Ishikawa (cell line): ENCODE measurements at regions not wholly inside any gene's neighbourhood (a gene's known extent, or its start where the extent isn't known, plus 50 kb on each side); places are given as distances from the start of the nearest gene placed in this dataset.

ENCODE experiments used
- CEBPB ChIP-seq: IDR thresholded peaks from 2 replicates; pipeline ENCODE4 v1.6.1; 2012
- CREB1 ChIP-seq: IDR thresholded peaks from 2 replicates; pipeline ENCODE4 v1.6.1; 2012; ENCODE audit warnings: low read depth
- EGR1 ChIP-seq: IDR thresholded peaks from 2 replicates; pipeline ENCODE4 v1.6.1; 2012
- EP300 ChIP-seq: IDR thresholded peaks from 2 replicates; pipeline ENCODE4 v1.6.1; 2012; ENCODE audit warnings: borderline replicate concordance
- FOXM1 ChIP-seq: IDR thresholded peaks from 2 replicates; pipeline ENCODE4 v1.6.1; 2012; ENCODE audit warnings: low read depth, borderline replicate concordance
- NFIC ChIP-seq: IDR thresholded peaks from 2 replicates; pipeline ENCODE4 v1.6.1; 2012
- RAD21 ChIP-seq: IDR thresholded peaks from 2 replicates; pipeline ENCODE4 v1.6.1; 2012; ENCODE audit warnings: low read depth
- TAF1 ChIP-seq: IDR thresholded peaks from 2 replicates; pipeline ENCODE4 v1.6.1; 2012; ENCODE audit warnings: low read depth, mild to moderate bottlenecking
- TCF12 ChIP-seq: IDR thresholded peaks from 2 replicates; pipeline ENCODE4 v1.6.1; 2012; ENCODE audit warnings: low read depth
- TEAD4 ChIP-seq: IDR thresholded peaks from 2 replicates; pipeline ENCODE4 v1.6.1; 2012
- YY1 ChIP-seq: IDR thresholded peaks from 2 replicates; pipeline ENCODE4 v1.6.1; 2012; ENCODE audit warnings: low read depth
- ZBTB7A ChIP-seq: IDR thresholded peaks from 2 replicates; pipeline ENCODE4 v1.6.1; 2012; ENCODE audit warnings: low read depth
- TF ChIP-seq, protein P1 (sequence below): IDR thresholded peaks from 2 replicates; pipeline ENCODE4 v1.6.1; 2012
- TF ChIP-seq, protein P2 (sequence below): IDR thresholded peaks from 2 replicates; pipeline ENCODE4 v1.6.1; 2012
- TF ChIP-seq, protein P3 (sequence below): IDR thresholded peaks from 2 replicates; pipeline ENCODE4 v1.6.1; 2012; ENCODE audit warnings: low read depth, mild to moderate bottlenecking

DNA sequence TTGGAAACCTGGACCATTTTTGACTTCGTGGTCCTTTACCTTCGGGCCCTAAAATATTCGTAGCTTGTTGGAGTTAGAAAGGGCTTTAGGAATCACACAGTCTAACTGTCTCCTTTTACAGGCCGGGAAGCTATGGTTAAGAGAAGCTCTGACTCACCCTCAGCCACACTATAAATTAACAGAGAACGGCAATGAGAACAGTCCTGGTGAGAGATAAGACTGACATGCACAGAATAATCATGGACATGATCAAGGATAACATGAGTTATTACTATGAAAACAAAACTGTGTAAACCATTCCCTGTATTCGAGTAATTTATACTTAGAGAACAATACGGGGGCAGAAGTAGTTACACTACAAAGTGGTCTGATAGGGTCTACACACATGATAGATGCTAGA is 162.5 kb upstream of the MALRD1 start:
- TF ChIP-seq EGR1 (no peak), NFIC (no peak), ZBTB7A (no peak), CREB1 (no peak), YY1 (no peak), TAF1 (no peak), TEAD4 (no peak)
- TF ChIP-seq, protein P1, sequence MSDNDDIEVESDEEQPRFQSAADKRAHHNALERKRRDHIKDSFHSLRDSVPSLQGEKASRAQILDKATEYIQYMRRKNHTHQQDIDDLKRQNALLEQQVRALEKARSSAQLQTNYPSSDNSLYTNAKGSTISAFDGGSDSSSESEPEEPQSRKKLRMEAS: no peak
- TF ChIP-seq, protein P2, sequence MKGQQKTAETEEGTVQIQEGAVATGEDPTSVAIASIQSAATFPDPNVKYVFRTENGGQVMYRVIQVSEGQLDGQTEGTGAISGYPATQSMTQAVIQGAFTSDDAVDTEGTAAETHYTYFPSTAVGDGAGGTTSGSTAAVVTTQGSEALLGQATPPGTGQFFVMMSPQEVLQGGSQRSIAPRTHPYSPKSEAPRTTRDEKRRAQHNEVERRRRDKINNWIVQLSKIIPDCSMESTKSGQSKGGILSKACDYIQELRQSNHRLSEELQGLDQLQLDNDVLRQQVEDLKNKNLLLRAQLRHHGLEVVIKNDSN: no peak

DNA sequence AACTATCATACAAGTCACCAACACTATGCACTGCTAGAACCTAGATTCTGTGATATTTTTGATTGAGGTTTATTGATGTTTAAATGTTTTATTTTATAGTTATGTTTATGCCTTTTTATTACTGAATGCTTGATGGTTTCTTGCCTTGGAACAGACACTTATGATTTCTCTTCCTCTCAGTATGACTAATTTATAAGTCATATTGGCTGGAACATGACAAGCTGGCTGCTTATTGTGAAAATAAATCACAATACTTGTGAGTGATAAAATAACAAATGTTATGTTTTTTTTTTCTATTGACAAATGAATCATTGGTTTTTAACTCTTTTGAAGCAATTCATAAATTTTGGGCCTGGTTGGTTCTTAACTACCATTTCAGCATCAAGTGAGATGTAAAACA is 142.0 kb upstream of the MALRD1 start:
- no peak for TF ChIP-seq CREB1
- TF ChIP-seq EP300: no peak
- no peak for TF ChIP-seq FOXM1

DNA sequence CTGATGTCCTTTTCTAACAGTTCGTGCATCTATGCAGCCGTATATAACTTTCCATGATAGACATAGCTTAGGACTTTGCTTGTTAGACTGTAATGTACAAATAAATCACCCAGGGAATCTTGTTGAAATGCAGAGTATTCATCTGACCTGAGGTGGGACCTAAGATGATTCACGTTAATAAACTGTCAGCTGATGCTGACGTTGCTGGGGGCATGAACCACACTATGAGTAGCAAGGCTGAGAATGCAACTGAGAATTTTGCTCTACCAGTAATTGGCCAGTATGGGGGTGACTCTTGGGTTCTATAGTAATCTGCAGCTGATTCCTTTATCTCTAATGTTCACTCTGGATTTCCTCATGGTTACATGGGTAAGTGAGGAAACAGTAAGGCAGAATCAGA is 130.1 kb upstream of the MALRD1 start:
- TF ChIP-seq CREB1 (no peak), RAD21 (no peak), TCF12 (no peak)
- TF ChIP-seq, protein P2: no peak

DNA sequence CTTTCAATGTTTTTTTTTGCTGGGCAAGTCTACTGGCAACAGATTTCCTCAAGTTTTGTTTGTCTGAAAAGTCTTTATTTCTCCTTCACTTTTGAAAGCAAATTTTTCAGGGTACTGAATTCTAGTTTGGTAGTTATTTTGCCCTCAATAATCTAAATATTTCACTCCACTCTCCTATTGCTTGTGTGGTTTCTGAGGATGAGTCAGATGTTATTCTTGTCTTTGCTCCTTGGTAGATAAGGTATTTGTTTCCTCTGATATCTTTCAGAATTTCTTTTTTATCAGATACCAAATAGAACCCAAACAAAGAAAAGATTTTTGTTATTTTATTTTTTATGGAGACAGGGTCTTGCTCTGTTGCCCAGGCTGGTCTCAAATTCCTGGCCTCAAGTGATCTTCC is 99.2 kb upstream of the MALRD1 start:
- TF ChIP-seq, protein P1: no peak
- TF ChIP-seq YY1: no peak
- TF ChIP-seq TCF12: no peak
- TF ChIP-seq ZBTB7A: no peak
- TF ChIP-seq RAD21: no peak
- TF ChIP-seq FOXM1: no peak
- no peak for TF ChIP-seq EGR1
- TF ChIP-seq, protein P2: no peak
- no peak for TF ChIP-seq NFIC
- no peak for TF ChIP-seq TAF1
- no peak for TF ChIP-seq TEAD4
- TF ChIP-seq EP300: no peak

DNA sequence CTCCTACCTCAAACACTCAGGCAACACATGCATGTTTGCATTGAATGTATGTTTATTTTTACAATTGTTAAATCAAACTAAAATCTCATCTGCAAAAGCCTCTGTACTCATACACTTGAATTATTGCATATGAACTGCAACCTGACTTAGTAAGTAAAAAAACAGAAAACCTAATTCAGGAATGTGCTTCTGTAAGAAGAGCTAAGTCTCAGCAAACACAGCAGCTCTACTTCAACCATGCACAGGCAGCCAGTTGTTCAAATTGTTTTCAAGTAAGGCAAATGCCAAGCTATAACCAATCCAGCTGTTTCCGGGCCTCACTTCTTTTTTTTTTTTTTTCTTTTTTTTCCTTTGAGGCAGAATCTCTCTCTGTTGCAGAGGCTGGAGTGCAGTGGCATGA is 93.5 kb upstream of the MALRD1 start:
- no peak for TF ChIP-seq TEAD4
- no peak for TF ChIP-seq TCF12
- TF ChIP-seq EP300: no peak
- no peak for TF ChIP-seq NFIC
- TF ChIP-seq, protein P1: no peak
- no peak for TF ChIP-seq CREB1
- TF ChIP-seq, protein P2: no peak
- TF ChIP-seq, protein P3, sequence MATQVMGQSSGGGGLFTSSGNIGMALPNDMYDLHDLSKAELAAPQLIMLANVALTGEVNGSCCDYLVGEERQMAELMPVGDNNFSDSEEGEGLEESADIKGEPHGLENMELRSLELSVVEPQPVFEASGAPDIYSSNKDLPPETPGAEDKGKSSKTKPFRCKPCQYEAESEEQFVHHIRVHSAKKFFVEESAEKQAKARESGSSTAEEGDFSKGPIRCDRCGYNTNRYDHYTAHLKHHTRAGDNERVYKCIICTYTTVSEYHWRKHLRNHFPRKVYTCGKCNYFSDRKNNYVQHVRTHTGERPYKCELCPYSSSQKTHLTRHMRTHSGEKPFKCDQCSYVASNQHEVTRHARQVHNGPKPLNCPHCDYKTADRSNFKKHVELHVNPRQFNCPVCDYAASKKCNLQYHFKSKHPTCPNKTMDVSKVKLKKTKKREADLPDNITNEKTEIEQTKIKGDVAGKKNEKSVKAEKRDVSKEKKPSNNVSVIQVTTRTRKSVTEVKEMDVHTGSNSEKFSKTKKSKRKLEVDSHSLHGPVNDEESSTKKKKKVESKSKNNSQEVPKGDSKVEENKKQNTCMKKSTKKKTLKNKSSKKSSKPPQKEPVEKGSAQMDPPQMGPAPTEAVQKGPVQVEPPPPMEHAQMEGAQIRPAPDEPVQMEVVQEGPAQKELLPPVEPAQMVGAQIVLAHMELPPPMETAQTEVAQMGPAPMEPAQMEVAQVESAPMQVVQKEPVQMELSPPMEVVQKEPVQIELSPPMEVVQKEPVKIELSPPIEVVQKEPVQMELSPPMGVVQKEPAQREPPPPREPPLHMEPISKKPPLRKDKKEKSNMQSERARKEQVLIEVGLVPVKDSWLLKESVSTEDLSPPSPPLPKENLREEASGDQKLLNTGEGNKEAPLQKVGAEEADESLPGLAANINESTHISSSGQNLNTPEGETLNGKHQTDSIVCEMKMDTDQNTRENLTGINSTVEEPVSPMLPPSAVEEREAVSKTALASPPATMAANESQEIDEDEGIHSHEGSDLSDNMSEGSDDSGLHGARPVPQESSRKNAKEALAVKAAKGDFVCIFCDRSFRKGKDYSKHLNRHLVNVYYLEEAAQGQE: no peak
- TF ChIP-seq YY1: no peak
- TF ChIP-seq FOXM1: no peak
- no peak for TF ChIP-seq RAD21
- no peak for TF ChIP-seq CEBPB
- TF ChIP-seq TAF1: no peak
- TF ChIP-seq EGR1: no peak
- no peak for TF ChIP-seq ZBTB7A

DNA sequence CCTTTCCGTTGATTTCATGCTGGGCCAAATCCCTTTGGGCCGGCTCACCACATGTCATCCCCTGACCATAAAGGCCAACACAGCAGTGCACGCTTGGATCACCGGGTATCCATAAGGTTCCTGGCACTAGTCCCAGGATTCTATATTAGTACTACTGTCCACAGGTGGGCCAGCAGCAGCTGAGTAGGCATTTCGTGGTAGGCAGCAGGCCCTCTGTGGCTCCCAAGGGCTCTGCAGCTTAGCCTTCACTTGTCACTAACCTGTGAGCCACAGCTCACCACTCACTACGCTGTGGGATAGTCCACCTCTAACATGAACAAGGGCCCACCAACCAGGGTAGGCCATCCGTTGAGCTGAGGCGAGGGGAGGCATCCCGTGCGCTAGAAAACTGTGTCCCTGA is 89.2 kb upstream of the MALRD1 start:
- TF ChIP-seq, protein P1: no peak
- no peak for TF ChIP-seq EP300
- TF ChIP-seq NFIC: no peak
- no peak for TF ChIP-seq CEBPB
- no peak for TF ChIP-seq TEAD4
- no peak for TF ChIP-seq CREB1
- no peak for TF ChIP-seq RAD21
- TF ChIP-seq EGR1: no peak
- TF ChIP-seq, protein P3: no peak
- TF ChIP-seq TCF12: no peak
- no peak for TF ChIP-seq TAF1
- TF ChIP-seq YY1: no peak
- no peak for TF ChIP-seq FOXM1
- TF ChIP-seq, protein P2: no peak
